GM20000 (cell line): ENCODE measurements at regions not wholly inside any gene's neighbourhood (a gene's known extent, or its start where the extent isn't known, plus 50 kb on each side); places are given as distances from the start of the nearest gene placed in this dataset.
"Not testable (repeated sequence)": the region's sequence is repeated elsewhere in the genome, so short reads cannot be mapped to it uniquely, and the experiment has no call there.

Experiments used
- DNase-seq: peaks from one replicate; pipeline ENCODE4 v3.0.0; 2012; ENCODE audit warnings: low spot score
- TF ChIP-seq, protein P1 (sequence below): IDR thresholded peaks from 2 replicates; pipeline ENCODE4 v1.5.1; 2012; ENCODE audit warnings: mild to moderate bottlenecking, control low read depth; ENCODE audit errors: extremely low read depth, missing control alignments

DNA sequence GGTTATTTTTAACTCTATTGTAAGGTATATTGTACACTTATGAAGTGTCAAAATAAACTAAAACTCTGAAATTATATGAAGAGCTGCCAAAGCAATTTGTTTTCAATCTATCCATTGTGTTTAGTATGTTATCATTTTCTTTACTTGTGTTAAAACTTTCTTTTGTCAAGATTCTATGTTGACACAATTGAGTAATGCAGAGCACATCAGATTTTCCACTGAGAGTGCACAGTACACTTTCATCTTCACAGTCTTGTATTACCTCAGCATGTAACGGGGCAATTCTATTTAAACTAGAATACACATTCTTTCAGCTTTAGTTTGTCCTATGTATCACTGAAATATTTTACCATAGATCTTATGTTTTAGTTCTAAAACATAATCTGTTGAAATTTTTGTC is 304.4 kb upstream of the ZC3H15 start:
- TF ChIP-seq, protein P1, sequence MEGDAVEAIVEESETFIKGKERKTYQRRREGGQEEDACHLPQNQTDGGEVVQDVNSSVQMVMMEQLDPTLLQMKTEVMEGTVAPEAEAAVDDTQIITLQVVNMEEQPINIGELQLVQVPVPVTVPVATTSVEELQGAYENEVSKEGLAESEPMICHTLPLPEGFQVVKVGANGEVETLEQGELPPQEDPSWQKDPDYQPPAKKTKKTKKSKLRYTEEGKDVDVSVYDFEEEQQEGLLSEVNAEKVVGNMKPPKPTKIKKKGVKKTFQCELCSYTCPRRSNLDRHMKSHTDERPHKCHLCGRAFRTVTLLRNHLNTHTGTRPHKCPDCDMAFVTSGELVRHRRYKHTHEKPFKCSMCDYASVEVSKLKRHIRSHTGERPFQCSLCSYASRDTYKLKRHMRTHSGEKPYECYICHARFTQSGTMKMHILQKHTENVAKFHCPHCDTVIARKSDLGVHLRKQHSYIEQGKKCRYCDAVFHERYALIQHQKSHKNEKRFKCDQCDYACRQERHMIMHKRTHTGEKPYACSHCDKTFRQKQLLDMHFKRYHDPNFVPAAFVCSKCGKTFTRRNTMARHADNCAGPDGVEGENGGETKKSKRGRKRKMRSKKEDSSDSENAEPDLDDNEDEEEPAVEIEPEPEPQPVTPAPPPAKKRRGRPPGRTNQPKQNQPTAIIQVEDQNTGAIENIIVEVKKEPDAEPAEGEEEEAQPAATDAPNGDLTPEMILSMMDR, result no peak
- DNase-seq, result no peak

DNA sequence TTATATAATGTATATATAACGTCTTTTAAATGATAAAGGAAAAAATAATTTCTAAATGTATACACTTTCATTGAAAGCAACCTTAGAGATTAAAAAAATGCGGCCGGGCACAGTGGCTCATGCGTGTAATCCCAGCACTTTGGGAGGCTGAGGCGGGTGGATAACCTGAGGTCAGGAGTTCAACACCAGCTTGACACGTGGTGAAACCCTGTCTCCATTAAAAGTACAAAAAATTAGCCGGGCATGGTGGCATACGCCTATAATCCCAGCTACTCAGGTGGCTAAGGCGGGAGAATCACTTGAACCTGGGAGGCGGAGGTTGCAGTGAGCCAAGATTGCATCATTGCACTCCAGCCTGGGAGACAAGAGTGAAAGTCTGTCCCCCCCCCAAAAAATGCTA is 303.7 kb upstream of the ZC3H15 start:
- DNase-seq, result not testable (repeated sequence)

DNA sequence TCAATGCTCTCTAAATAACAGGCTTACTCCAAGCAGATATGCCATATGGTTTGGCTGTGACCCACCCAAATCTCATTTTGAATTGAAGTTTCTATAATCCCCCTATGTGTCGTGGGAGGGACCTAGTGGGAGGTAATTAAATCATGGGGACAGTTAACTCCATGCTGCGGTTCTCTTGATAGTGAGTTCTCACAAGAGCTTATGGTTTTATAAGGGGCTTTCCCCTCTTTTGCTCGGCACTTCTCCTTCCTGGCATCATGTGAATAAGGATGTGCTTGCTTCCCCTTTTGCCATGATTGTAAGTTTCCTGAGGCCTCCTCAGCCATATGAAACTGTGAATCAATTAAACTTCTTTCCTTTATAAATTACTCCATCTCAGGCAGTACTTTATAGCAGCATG is 302.7 kb upstream of the ZC3H15 start:
- no peak for DNase-seq
- TF ChIP-seq, protein P1, result no peak

DNA sequence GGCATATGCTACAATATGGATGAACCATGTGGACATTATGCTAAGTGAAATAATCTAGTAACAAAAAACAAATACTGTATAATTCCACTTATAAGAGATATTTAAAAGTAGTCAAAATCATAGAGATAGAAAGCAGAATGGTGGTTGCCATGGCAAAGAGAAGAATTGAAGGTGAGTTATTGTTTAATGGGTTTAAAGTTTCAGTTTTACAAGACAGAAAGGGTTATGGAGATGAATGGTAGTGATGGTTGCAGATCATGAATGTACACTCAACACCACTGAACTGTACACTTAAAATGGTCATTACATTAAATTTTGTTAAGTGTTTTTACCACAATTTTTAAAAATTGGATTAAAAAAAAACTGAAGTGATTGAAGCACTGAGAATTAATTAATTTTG is 298.2 kb upstream of the ZC3H15 start:
- TF ChIP-seq, protein P1, result no peak
- DNase-seq, result no peak

DNA sequence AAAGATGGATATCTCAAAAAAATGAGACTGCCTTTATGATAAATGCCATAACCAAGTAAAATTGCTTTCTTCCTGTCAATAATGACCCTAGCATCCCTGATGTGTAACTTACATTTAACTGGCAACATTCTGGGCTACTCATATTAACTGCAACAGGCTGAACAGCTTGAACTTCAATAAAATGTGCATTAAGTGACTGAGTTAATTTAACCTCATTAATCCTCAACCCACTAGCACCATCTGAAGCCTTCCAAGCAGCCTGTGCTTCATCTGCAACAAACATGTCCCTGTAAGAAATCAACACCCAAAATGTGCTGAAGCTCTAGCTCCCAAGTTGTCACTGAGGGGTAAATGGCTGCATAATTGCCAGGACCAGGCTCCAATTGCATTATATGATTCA is 296.2 kb upstream of the ZC3H15 start:
- no peak for DNase-seq
- TF ChIP-seq, protein P1, result no peak

DNA sequence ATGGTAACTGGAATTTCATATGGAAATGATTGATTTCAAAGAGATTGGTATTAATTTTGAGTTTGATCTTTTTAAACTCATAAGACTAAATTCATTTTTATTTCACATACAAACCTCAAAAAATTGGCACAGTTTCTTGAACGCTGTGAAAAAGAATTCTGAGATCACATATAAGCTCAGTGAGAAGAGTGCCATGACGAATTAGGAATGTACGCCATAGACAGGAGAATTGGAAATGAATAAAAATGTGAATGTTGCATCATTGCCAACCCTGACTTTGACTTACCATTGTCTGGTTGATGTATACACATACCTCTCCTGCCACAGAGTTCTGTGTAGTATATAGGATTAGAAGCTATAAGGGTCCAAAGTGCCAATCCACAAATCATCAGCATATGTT is 290.4 kb upstream of the ZC3H15 start:
- TF ChIP-seq, protein P1, result no peak
- DNase-seq, result no peak

DNA sequence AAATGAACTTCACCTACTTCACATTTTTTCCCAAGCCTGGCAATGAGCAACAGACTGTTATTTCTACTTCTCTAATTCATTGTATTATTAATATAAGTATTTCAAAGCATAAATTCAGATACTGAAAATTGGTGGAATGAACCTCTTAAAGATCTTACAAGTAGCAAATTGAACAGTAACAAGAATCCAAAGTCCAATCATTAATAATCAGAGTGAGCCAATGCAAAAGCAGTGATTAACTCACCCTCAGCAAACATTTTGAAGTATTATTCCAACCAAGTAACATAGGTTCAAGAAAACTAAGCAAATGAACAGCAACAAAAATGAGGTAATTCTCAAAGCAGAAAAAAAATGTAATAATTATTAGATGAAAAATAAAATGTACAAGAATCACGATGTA is 288.1 kb upstream of the ZC3H15 start:
- TF ChIP-seq, protein P1, result no peak
- DNase-seq, result no peak

DNA sequence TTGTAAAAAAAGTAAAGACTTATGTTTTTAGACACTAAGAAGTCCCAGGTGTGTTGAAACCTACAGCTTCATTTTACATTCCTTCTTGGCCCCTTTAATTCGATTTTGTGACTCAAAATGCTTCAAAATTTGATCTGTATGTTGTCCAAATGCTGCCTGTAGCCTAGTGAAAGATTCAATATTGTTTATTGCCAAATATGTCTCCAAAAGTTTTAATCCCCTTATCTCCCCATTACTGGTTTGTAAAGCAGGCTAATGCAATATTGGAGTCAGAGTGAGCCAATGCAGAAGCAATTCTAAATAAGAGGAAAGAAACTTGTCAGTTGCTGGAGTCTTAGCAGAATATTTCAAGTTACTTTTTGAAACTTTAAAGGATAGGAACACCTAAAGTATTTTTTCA is 287.0 kb upstream of the ZC3H15 start:
- TF ChIP-seq, protein P1, result no peak
- no peak for DNase-seq
